HL-60 (cell line): ENCODE measurements at regions not wholly inside any gene's neighbourhood (a gene's known extent, or its start where the extent isn't known, plus 50 kb on each side); places are given as distances from the start of the nearest gene placed in this dataset.

Source experiments
- DNase-seq, 2 experiments: peaks; one replicate each; pipeline ENCODE4 v3.0.0-alpha.2; 2010 to 2020; ENCODE audit warnings: low read depth in 1 of 2, low spot score in 1 of 2
- H3K27ac ChIP-seq: fragments of 250-450 bp; sonication (Bioruptor Pico); replicated peaks from 2 replicates; pipeline ENCODE4 v1.5.1; 2020; ENCODE audit warnings: mild to moderate bottlenecking, moderate library complexity
- H3K27me3 ChIP-seq: fragments of 250-450 bp; sonication (Bioruptor Pico); 2 replicates; pipeline ENCODE4 v1.5.1; 2021; ENCODE audit warnings: mild to moderate bottlenecking, moderate library complexity; ENCODE audit not compliant: insufficient read depth, poor library complexity, severe bottlenecking
- H3K4me3 ChIP-seq: replicated peaks from 2 replicates; pipeline ENCODE4 v1.5.1; 2011; ENCODE audit warnings: mild to moderate bottlenecking, control low read depth, low read length; ENCODE audit not compliant: insufficient read depth
- CTCF ChIP-seq: IDR thresholded peaks from one replicate; pipeline ENCODE4 v1.5.1; 2011; ENCODE audit warnings: low read length, control low read depth, inconsistent platforms; ENCODE audit not compliant: insufficient read depth
- GABPA ChIP-seq: IDR thresholded peaks from 2 replicates; pipeline ENCODE4 v1.6.1; 2012; ENCODE audit warnings: low read depth
- POLR2AphosphoS5 ChIP-seq: IDR thresholded peaks from 2 replicates; pipeline ENCODE4 v1.6.1; 2012; ENCODE audit warnings: low read depth
- REST ChIP-seq: IDR thresholded peaks from 2 replicates; pipeline ENCODE4 v1.6.1; 2012; ENCODE audit warnings: low read depth; ENCODE audit not compliant: insufficient replicate concordance
- SPI1 ChIP-seq: IDR thresholded peaks from 2 replicates; pipeline ENCODE4 v1.6.1; 2012; ENCODE audit warnings: low read depth, mild to moderate bottlenecking, borderline replicate concordance

- H3K4me3 ChIP-seq: no peak overlapping the region
- DNase-seq: no peak
- no peak for TF ChIP-seq POLR2AphosphoS5
- TF ChIP-seq GABPA: no peak
- no peak for TF ChIP-seq SPI1
- no peak for TF ChIP-seq CTCF
- TF ChIP-seq REST: no peak
Measured at GRCh38 chr3:117626577-117626976, 917.0 kb downstream of the TUSC7 start.

DNA sequence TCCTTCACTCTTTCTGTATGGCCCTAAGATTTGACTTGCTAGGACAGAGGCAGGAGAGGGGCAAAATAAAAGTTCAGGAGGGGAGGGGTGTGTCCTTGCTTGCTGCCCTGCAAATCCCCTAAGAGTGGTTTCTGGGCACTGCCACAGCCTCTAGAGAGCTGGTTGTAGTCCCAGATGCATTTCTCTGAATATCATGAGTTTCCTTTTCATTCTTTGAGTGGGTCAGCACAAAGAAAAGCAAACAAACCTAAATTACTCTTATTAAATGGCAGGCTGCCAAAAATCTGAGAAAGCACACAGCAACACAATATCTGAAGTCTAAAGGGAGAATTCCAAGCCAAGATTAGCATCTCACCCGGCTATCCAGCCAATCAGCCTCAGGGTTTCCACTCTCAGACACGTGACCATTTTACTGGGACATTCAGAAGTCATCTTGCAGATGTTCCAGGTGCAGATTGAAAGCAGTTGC is 919.3 kb downstream of the TUSC7 start:
- Histone ChIP-seq H3K27me3 (no peaks in the 10 kb centered on the region), H3K4me3 (no peak overlapping the region), H3K27ac (no peak overlapping the region)
- DNase-seq: no peak
- TF ChIP-seq CTCF (no peak), REST (no peak), POLR2AphosphoS5 (no peak), SPI1 (no peak), GABPA (no peak)

More at GRCh38 chr3:117626577-117626976, 917.0 kb downstream of the TUSC7 start:
- H3K27ac ChIP-seq: no peak overlapping the region
- H3K27me3 ChIP-seq: no peaks in the 10 kb centered on the region

DNA sequence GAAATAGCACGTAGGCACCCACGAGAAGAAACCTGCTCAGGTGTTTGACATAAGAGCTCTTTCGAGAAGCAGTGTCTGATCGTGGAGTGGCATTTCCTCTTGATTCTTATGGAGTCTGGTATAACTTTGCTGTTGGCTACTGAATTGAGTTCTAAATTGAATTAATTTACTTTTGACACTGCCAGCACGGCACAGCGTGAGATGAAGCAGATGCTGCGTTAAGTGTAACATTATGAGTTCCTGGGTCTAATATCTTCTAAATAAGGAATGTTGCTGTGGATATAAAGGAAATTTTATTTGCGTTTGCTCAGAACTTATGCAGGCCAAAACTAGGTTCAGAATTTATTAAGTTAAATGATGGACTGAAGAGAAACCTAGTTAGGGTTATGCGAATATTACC is 919.9 kb downstream of the TUSC7 start:
- no peak overlapping the region for H3K4me3 ChIP-seq
- H3K27ac ChIP-seq: no peak overlapping the region
- DNase-seq: no peak
- TF ChIP-seq SPI1 (no peak), CTCF (no peak), REST (no peak), GABPA (no peak), POLR2AphosphoS5 (no peak)
- no peaks in the 10 kb centered on the region for H3K27me3 ChIP-seq
